LNCaP clone FGC (cell line): ENCODE measurements at regions not wholly inside any gene's neighbourhood (a gene's known extent, or its start where the extent isn't known, plus 50 kb on each side); places are given as distances from the start of the nearest gene placed in this dataset.

Experiments used
- DNase-seq: peaks from one replicate; pipeline ENCODE4 v3.0.0-alpha.2; 2011; ENCODE audit warnings: low read depth
- H3K4me3 ChIP-seq: 2 replicates; pipeline ENCODE4 v1.5.1; 2011; ENCODE audit warnings: mild to moderate bottlenecking, low read depth, low read length, control low read depth
- CTCF ChIP-seq: IDR thresholded peaks from 2 replicates; pipeline ENCODE4 v1.5.1; 2012; ENCODE audit warnings: mild to moderate bottlenecking; ENCODE audit not compliant: control insufficient read depth, insufficient read depth; ENCODE audit errors: extremely low read depth

- TF ChIP-seq CTCF, result no peak
- no peak for DNase-seq
- H3K4me3 ChIP-seq, result no peak overlapping the region
Measured at GRCh38 chr12:19998411-19998810, 369.9 kb upstream of the PDE3A start.

GRCh38 chr12:19998961-19999804 is 369.2 kb upstream of the PDE3A start:
- H3K4me3 ChIP-seq, result no peak overlapping the region
- DNase-seq, result no peak
- no peak for TF ChIP-seq CTCF

- H3K4me3 ChIP-seq, result no peak overlapping the region
- DNase-seq, result no peak
- TF ChIP-seq CTCF, result no peak
Measured at GRCh38 chr12:19999805-20000138, 368.6 kb upstream of the PDE3A start.

- TF ChIP-seq CTCF, result no peak
- H3K4me3 ChIP-seq, result no peak overlapping the region
- DNase-seq, result no peak
Measured at GRCh38 chr12:20000229-20000849, 368.0 kb upstream of the PDE3A start.

- no peak for TF ChIP-seq CTCF
- no peak for DNase-seq
- no peak overlapping the region for H3K4me3 ChIP-seq
Measured at GRCh38 chr12:20003252-20003651, 365.1 kb upstream of the PDE3A start.

- no peak for TF ChIP-seq CTCF
- H3K4me3 ChIP-seq, result no peak overlapping the region
- no peak for DNase-seq
Measured at GRCh38 chr12:20004952-20005351, 363.4 kb upstream of the PDE3A start.
